ENCODE measurements at regions not wholly inside any gene's neighbourhood (a gene's known extent, or its start where the extent isn't known, plus 50 kb on each side); places are given as distances from the start of the nearest gene placed in this dataset.

DNA sequence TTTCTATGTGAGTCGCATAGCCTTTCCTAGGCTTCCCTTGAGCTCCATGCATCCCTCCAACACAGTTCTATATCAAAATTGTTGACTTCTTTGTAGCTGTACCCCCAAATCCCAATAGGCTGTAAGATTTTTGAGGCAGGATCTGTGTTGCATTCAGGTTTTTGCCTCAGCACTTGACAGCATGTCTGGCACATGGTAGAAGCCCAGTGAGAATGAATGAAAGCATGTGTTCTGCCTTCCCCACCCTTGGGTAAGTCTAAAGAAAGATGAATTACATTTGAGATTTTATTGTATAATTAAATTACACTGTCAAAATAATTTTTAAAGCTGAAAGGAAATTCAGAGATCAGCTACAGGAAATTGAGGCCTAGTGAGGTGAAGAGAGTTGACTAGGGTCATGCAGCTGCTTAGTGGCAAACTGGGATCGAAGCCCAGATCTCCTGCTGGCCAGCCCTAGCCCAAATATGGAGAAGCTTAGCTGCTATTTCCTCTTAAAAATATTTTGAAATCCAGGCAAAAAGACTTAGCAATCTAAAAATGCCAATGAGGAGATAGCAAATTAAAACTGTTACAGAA is 122.5 kb downstream of the SPATA18 start:
- TF ChIP-seq, protein P1, sequence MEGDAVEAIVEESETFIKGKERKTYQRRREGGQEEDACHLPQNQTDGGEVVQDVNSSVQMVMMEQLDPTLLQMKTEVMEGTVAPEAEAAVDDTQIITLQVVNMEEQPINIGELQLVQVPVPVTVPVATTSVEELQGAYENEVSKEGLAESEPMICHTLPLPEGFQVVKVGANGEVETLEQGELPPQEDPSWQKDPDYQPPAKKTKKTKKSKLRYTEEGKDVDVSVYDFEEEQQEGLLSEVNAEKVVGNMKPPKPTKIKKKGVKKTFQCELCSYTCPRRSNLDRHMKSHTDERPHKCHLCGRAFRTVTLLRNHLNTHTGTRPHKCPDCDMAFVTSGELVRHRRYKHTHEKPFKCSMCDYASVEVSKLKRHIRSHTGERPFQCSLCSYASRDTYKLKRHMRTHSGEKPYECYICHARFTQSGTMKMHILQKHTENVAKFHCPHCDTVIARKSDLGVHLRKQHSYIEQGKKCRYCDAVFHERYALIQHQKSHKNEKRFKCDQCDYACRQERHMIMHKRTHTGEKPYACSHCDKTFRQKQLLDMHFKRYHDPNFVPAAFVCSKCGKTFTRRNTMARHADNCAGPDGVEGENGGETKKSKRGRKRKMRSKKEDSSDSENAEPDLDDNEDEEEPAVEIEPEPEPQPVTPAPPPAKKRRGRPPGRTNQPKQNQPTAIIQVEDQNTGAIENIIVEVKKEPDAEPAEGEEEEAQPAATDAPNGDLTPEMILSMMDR (IDR thresholded peaks at IDR 0.05), result no peak
- TF ChIP-seq POLR2A (IDR thresholded peaks at IDR 0.05), result no peak

Data from right lobe of liver (tissue), 4 donors.